A549 (cell line): ENCODE measurements at regions not wholly inside any gene's neighbourhood (a gene's known extent, or its start where the extent isn't known, plus 50 kb on each side); places are given as distances from the start of the nearest gene placed in this dataset.

ENCODE experiments used
- ATAC-seq, 2 experiments: fragments of 200-7000 bp in 1 of 2; fragments of >200 bp in 1 of 2; cut with Nextera tagmentation in 1 of 2; cut with Tn5 transposase in 1 of 2; 3 replicates each; pipeline versions ENCODE4 v1.8.0 to v1.9.1; 2018 to 2020; ENCODE audit warnings: mild to moderate bottlenecking in 1 of 2, moderate library complexity in 1 of 2
- CTCF ChIA-PET: fragments of 300-600 bp; sonication (Branson Sonifier 250); formaldehyde crosslinking; extraction: SDS; loops from one replicate; lab custom pipeline; 2021; ENCODE audit warnings: antibody characterized with exemption, inconsistent platforms; lab: Yijun Ruan, JAX
- POLR2A ChIA-PET: fragments of 350-600 bp; formaldehyde crosslinking; extraction: SDS; loops from one replicate; lab custom pipeline; 2021; ENCODE audit warnings: antibody characterized with exemption, inconsistent platforms; lab: Yijun Ruan, JAX
- DNase-seq, 2 experiments: peaks; one replicate each; pipeline versions ENCODE4 v3.0.0 to v3.0.0-alpha.2; 2011 to 2016; ENCODE audit warnings: low read depth in 1 of 2, low spot score in 1 of 2
- FAIRE-seq: peaks from 2 replicates; lab custom pipeline; 2011; peaks lifted over from hg19 to GRCh38; lab: Jason Lieb, UNC
- H3K27ac ChIP-seq, 2 experiments: fragments of >200 bp; sonication (Bioruptor Twin); formaldehyde crosslinking; 3 replicates each; pipeline ENCODE4 v1.5.1; 2016 to 2017
- H3K4me1 ChIP-seq: fragments of >200 bp; sonication (Bioruptor Twin); formaldehyde crosslinking; 3 replicates; pipeline ENCODE4 v1.6.1; 2016
- H3K4me2 ChIP-seq: fragments of >200 bp; sonication (Bioruptor Twin); formaldehyde crosslinking; 3 replicates; pipeline ENCODE4 v1.6.1; 2016
- H3K4me3 ChIP-seq: fragments of >200 bp; sonication (Bioruptor Twin); formaldehyde crosslinking; 3 replicates; pipeline ENCODE4 v1.5.1; 2016
- H3K9me3 ChIP-seq: fragments of >200 bp; sonication (Bioruptor Twin); formaldehyde crosslinking; 3 replicates; pipeline ENCODE4 v1.6.1; 2016
- ATOH8 ChIP-seq: fragments of 250-450 bp; sonication (Bioruptor Pico); IDR thresholded peaks from 2 replicates; pipeline ENCODE4 v1.5.0; 2020; ENCODE audit warnings: low read depth, mild to moderate bottlenecking, moderate library complexity
- BCL3 ChIP-seq: fragments of >200 bp; sonication (Bioruptor Twin); formaldehyde crosslinking; IDR thresholded peaks from 3 replicates; pipeline ENCODE4 v1.6.1; 2016
- BHLHE40 ChIP-seq: IDR thresholded peaks from 2 replicates; pipeline ENCODE4 v1.6.1; 2012; ENCODE audit warnings: low read depth, low read length, inconsistent platforms
- CBX2 ChIP-seq: fragments of 200-600 bp; sonication (generic); IDR thresholded peaks from 2 replicates; pipeline ENCODE4 v1.6.1; 2016; ENCODE audit warnings: low read depth, mild to moderate bottlenecking, borderline replicate concordance
- CBX8 ChIP-seq: fragments of 200-600 bp; sonication (generic); IDR thresholded peaks from 2 replicates; pipeline ENCODE4 v1.6.1; 2016
- ELK1 ChIP-seq: fragments of 150-350 bp; IDR thresholded peaks from 2 replicates; pipeline ENCODE4 v1.6.1; 2014; ENCODE audit warnings: low read depth, mild to moderate bottlenecking, low read length
- FOXS1 ChIP-seq: fragments of 250-450 bp; sonication (Bioruptor Pico); IDR thresholded peaks from 2 replicates; pipeline ENCODE4 v1.5.0; 2020; ENCODE audit warnings: mild to moderate bottlenecking, moderate library complexity
- GATA3 ChIP-seq: IDR thresholded peaks from 2 replicates; pipeline ENCODE4 v1.6.1; 2012; ENCODE audit warnings: borderline replicate concordance
- HOXB13 ChIP-seq: fragments of 250-450 bp; sonication (Bioruptor Pico); IDR thresholded peaks from 2 replicates; pipeline ENCODE4 v1.5.0; 2020; ENCODE audit warnings: low read depth, mild to moderate bottlenecking, moderate library complexity
- JUNB ChIP-seq: fragments of >200 bp; sonication (Bioruptor Twin); formaldehyde crosslinking; IDR thresholded peaks from 2 replicates; pipeline ENCODE4 v1.6.1; 2016
- KDM1A ChIP-seq: fragments of 200-600 bp; sonication (generic); IDR thresholded peaks from 2 replicates; pipeline ENCODE4 v1.6.1; 2016; ENCODE audit warnings: low read depth, mild to moderate bottlenecking
- KDM5A ChIP-seq: fragments of 200-600 bp; sonication (generic); IDR thresholded peaks from 2 replicates; pipeline ENCODE4 v1.6.1; 2016; ENCODE audit warnings: antibody characterized with exemption, mild to moderate bottlenecking
- MAX ChIP-seq: IDR thresholded peaks from 2 replicates; pipeline ENCODE4 v1.6.1; 2012
- MAZ ChIP-seq: fragments of 150-350 bp; IDR thresholded peaks from 2 replicates; pipeline ENCODE4 v1.6.1; 2014; ENCODE audit warnings: antibody characterized with exemption, low read depth, low read length, borderline replicate concordance
- NFE2L2 ChIP-seq: fragments of 150-350 bp; conservative IDR thresholded peaks from 2 replicates; pipeline ENCODE4 v1.6.1; 2014; ENCODE audit warnings: low read length
- NPAS2 ChIP-seq: fragments of 250-450 bp; sonication (Bioruptor Pico); IDR thresholded peaks from 2 replicates; pipeline ENCODE4 v1.8.0; 2022; ENCODE audit warnings: mild to moderate bottlenecking, moderate library complexity, borderline replicate concordance
- NR3C1 ChIP-seq: fragments of >200 bp; sonication (Bioruptor Twin); formaldehyde crosslinking; IDR thresholded peaks from 3 replicates; pipeline ENCODE4 v1.6.1; 2017
- POLR2A ChIP-seq: IDR thresholded peaks from 2 replicates; pipeline ENCODE4 v1.6.1; 2012; ENCODE audit warnings: mild to moderate bottlenecking, low read length
- RAD21 ChIP-seq, 2 experiments: fragments of >200 bp in 1 of 2; sonication (Bioruptor Twin) in 1 of 2; formaldehyde crosslinking in 1 of 2; IDR thresholded peaks in 1 of 2; conservative IDR thresholded peaks in 1 of 2; 2 replicates in 1 of 2; 3 replicates in 1 of 2; pipeline ENCODE4 v1.6.1; 2012 to 2018; ENCODE audit warnings: inconsistent platforms in 1 of 2
- RARB ChIP-seq: fragments of 250-450 bp; sonication (Bioruptor Pico); IDR thresholded peaks from 2 replicates; pipeline ENCODE4 v1.8.0; 2021; ENCODE audit warnings: mild to moderate bottlenecking, moderate library complexity
- REST ChIP-seq: fragments of 200-600 bp; sonication (generic); IDR thresholded peaks from 2 replicates; pipeline ENCODE4 v1.6.1; 2016; ENCODE audit warnings: antibody characterized with exemption, mild to moderate bottlenecking, moderate library complexity
- SMC3 ChIP-seq: fragments of >200 bp; sonication (Bioruptor Twin); formaldehyde crosslinking; IDR thresholded peaks from 3 replicates; pipeline ENCODE4 v1.6.1; 2018; ENCODE audit warnings: inconsistent platforms
- SREBF2 ChIP-seq: fragments of 450-650 bp; IDR thresholded peaks from 2 replicates; pipeline ENCODE4 v1.6.1; 2014; ENCODE audit warnings: mild to moderate bottlenecking, moderate library complexity
- TFCP2L1 ChIP-seq: fragments of 250-450 bp; sonication (Bioruptor Pico); IDR thresholded peaks from 2 replicates; pipeline ENCODE4 v1.5.0; 2021; ENCODE audit warnings: mild to moderate bottlenecking
- ZSCAN20 ChIP-seq: fragments of 250-450 bp; sonication (Bioruptor Pico); IDR thresholded peaks from 2 replicates; pipeline ENCODE4 v1.8.0; 2022; ENCODE audit warnings: mild to moderate bottlenecking, moderate library complexity
- WGBS: methylation state at CpG from one replicate; pipeline ENCODE4 v1.1.6; 2017; ENCODE audit errors: missing lambda C conversion rate; 5-methylcytosine and 5-hydroxymethylcytosine counted together

GRCh38 chr14:85824526-85824925, 294.6 kb downstream of the FLRT2 start:
- no peak for DNase-seq
- TF ChIP-seq SMC3 (no peak), SREBF2 (no peak), ELK1 (no peak), ZSCAN20 (no peak), CBX8 (no peak), BHLHE40 (no peak), FOXS1 (CRISPR knock-in tag) (no peak), KDM1A (no peak), RAD21 (conservative IDR thresholded peaks at IDR 0.05 in 1 of 2, IDR thresholded peaks at IDR 0.05 in 1 of 2) (no peak), NR3C1 (no peak), MAZ (no peak), MAX (no peak), NPAS2 (no peak), REST (no peak), KDM5A (no peak)
- TF ChIP-seq, all 56 proteins: peak for 0
- Histone ChIP-seq H3K27ac (no peak overlapping the region), H3K4me2 (no peak overlapping the region), H3K4me1 (no peaks in the 10 kb centered on the region), H3K4me3 (no peak overlapping the region), H3K9me3 (no peaks in the 10 kb centered on the region)
- WGBS: 5% methylated on average over 1 of the region's 1 CpG
- POLR2A ChIA-PET: no interaction called here
- CTCF ChIA-PET: no interaction called here
- ATAC-seq (no peak), FAIRE-seq (no peak)

- no peaks in the 10 kb centered on the region for H3K9me3 ChIP-seq
- ATAC-seq (no peak), DNase-seq (no peak), FAIRE-seq (no peak)
- TF ChIP-seq HOXB13 (CRISPR knock-in tag): no peak
- TF ChIP-seq MAZ: no peak
- TF ChIP-seq KDM1A: no peak
- no peak for TF ChIP-seq ZSCAN20
- no peaks in the 10 kb centered on the region for H3K4me1 ChIP-seq
- CTCF ChIA-PET: no interaction called here
- no peak overlapping the region for H3K4me3 ChIP-seq
- POLR2A ChIA-PET: no interaction called here
- no peak overlapping the region for H3K4me2 ChIP-seq
- H3K27ac ChIP-seq: no peak overlapping the region
- WGBS: 1% methylated on average over 3 of the region's 3 CpGs
Observed at GRCh38 chr14:85822236-85822635, 292.3 kb downstream of the FLRT2 start.

- no peak for FAIRE-seq
- Histone ChIP-seq H3K9me3 (no peaks in the 10 kb centered on the region), H3K27ac (no peak overlapping the region), H3K4me3 (no peak overlapping the region), H3K4me1 (no peaks in the 10 kb centered on the region), H3K4me2 (no peak overlapping the region)
- ChIA-PET POLR2A (no interaction called here), CTCF (interaction anchor here (1.4 kb wide), 1 partner anchor 10 kb away, joined by 3 read pairs; no protein-coding TSS in a partner anchor)
- WGBS: 18% methylated on average over 1 of the region's 1 CpG
- no peak for ATAC-seq
- no peak for TF ChIP-seq CBX2
- TF ChIP-seq ATOH8 (CRISPR knock-in tag): no peak
- no peak for TF ChIP-seq NFE2L2
- no peak for TF ChIP-seq ZSCAN20
- TF ChIP-seq BCL3: no peak
- no peak for TF ChIP-seq JUNB
- TF ChIP-seq RARB (CRISPR knock-in tag): no peak
- TF ChIP-seq POLR2A: no peak
- TF ChIP-seq GATA3: no peak
- no peak for TF ChIP-seq SREBF2
- TF ChIP-seq TFCP2L1 (CRISPR knock-in tag): no peak
- no peak for TF ChIP-seq KDM1A
- DNase-seq: no peak
Observed at GRCh38 chr14:85817430-85817829, 287.5 kb downstream of the FLRT2 start.
